PFSK-1 (cell line): ENCODE measurements at regions not wholly inside any gene's neighbourhood (a gene's known extent, or its start where the extent isn't known, plus 50 kb on each side); places are given as distances from the start of the nearest gene placed in this dataset.

Source experiments
- FOXP2 ChIP-seq: optimal IDR thresholded peaks from 2 replicates; pipeline ENCODE3; 2011; ENCODE audit warnings: borderline replicate concordance, control low read depth, inconsistent platforms; ENCODE audit not compliant: insufficient read depth; ENCODE audit errors: extremely low read length, extremely low read depth
- SIN3A ChIP-seq: IDR thresholded peaks from 2 replicates; pipeline ENCODE4 v1.6.1; 2012; ENCODE audit warnings: mild to moderate bottlenecking, low read length, moderate library complexity, borderline replicate concordance; ENCODE audit not compliant: insufficient read depth
- TAF1 ChIP-seq: IDR thresholded peaks from 2 replicates; pipeline ENCODE4 v1.6.1; 2012; ENCODE audit warnings: low read length, control low read depth, borderline replicate concordance; ENCODE audit not compliant: insufficient read depth
- TF ChIP-seq, protein P1 (sequence below), 2 experiments: IDR thresholded peaks; 2 replicates each; pipeline versions ENCODE4 v1.6.1 to v1.8.0; 2011 to 2012; ENCODE audit warnings: low read depth in 2 of 2, low read length in 2 of 2, control low read depth in 1 of 2, inconsistent platforms in 1 of 2, mild to moderate bottlenecking in 1 of 2, moderate library complexity in 1 of 2; ENCODE audit not compliant: insufficient read depth in 1 of 2

DNA sequence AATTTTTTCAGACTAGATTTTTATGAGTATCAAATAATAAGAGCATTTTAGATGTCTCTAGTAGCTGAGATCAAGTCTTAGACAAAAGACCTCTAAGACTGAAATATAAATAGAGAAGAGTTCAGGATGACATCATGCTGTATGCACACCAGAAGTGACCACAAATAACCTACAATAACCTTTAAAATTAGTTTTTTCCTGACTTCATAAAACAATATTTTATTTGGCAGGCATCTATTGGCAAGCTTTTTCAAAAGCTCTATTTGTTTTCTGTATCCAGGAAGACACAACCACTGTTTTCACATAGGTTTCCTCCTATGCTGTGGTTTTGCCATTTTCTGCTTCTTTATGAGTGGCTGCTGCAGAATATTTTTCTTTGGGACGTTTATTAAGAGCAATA, 359.1 kb downstream of the CRPPA start:
- TF ChIP-seq, protein P1, sequence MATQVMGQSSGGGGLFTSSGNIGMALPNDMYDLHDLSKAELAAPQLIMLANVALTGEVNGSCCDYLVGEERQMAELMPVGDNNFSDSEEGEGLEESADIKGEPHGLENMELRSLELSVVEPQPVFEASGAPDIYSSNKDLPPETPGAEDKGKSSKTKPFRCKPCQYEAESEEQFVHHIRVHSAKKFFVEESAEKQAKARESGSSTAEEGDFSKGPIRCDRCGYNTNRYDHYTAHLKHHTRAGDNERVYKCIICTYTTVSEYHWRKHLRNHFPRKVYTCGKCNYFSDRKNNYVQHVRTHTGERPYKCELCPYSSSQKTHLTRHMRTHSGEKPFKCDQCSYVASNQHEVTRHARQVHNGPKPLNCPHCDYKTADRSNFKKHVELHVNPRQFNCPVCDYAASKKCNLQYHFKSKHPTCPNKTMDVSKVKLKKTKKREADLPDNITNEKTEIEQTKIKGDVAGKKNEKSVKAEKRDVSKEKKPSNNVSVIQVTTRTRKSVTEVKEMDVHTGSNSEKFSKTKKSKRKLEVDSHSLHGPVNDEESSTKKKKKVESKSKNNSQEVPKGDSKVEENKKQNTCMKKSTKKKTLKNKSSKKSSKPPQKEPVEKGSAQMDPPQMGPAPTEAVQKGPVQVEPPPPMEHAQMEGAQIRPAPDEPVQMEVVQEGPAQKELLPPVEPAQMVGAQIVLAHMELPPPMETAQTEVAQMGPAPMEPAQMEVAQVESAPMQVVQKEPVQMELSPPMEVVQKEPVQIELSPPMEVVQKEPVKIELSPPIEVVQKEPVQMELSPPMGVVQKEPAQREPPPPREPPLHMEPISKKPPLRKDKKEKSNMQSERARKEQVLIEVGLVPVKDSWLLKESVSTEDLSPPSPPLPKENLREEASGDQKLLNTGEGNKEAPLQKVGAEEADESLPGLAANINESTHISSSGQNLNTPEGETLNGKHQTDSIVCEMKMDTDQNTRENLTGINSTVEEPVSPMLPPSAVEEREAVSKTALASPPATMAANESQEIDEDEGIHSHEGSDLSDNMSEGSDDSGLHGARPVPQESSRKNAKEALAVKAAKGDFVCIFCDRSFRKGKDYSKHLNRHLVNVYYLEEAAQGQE (IDR thresholded peaks at IDR 0.05; ENCODE audit: insufficient read depth in 1 of 2, low read depth in 2 of 2, low read length in 2 of 2): no peak
- TF ChIP-seq TAF1 (no peak), SIN3A (no peak), FOXP2 (no peak)
